ENCODE measurements at regions not wholly inside any gene's neighbourhood (a gene's known extent, or its start where the extent isn't known, plus 50 kb on each side); places are given as distances from the start of the nearest gene placed in this dataset.
"Not testable (repeated sequence)": the region's sequence is repeated elsewhere in the genome, so short reads cannot be mapped to it uniquely, and the experiment has no call there.

GRCh38 chr21:35812679-35813078 lies 247.6 kb downstream of the SETD4 start:
- DNase-seq (ENCODE audit: low read depth) = no peak
- H3K4me3 ChIP-seq (ENCODE audit: low read depth, low read length) = no peak overlapping the region
- no peak for TF ChIP-seq MYC (IDR thresholded peaks at IDR 0.05; ENCODE audit: low read depth, low read length)
- TF ChIP-seq POLR2A (IDR thresholded peaks at IDR 0.05; ENCODE audit: extremely low read depth, insufficient read length) = no peak
- no peak for TF ChIP-seq MAX (IDR thresholded peaks at IDR 0.05; ENCODE audit: low read depth, low read length)
- no peak for TF ChIP-seq CTCF (IDR thresholded peaks at IDR 0.05; ENCODE audit: low read depth, low read length)

- DNase-seq (ENCODE audit: low read depth) = no peak
- no peak overlapping the region for H3K4me3 ChIP-seq (ENCODE audit: low read depth, low read length)
- TF ChIP-seq MYC (IDR thresholded peaks at IDR 0.05; ENCODE audit: low read depth, low read length) = no peak
- no peak for TF ChIP-seq MAX (IDR thresholded peaks at IDR 0.05; ENCODE audit: low read depth, low read length)
- TF ChIP-seq CTCF (IDR thresholded peaks at IDR 0.05; ENCODE audit: low read depth, low read length) = no peak
- no peak for TF ChIP-seq POLR2A (IDR thresholded peaks at IDR 0.05; ENCODE audit: extremely low read depth, insufficient read length)
Measured at GRCh38 chr21:35811191-35811806, 249.0 kb downstream of the SETD4 start.

GRCh38 chr21:35810431-35810970 lies 249.8 kb downstream of the SETD4 start:
- no peak for TF ChIP-seq POLR2A (IDR thresholded peaks at IDR 0.05; ENCODE audit: extremely low read depth, insufficient read length)
- no peak for TF ChIP-seq MYC (IDR thresholded peaks at IDR 0.05; ENCODE audit: low read depth, low read length)
- TF ChIP-seq CTCF (IDR thresholded peaks at IDR 0.05; ENCODE audit: low read depth, low read length) = no peak
- no peak for TF ChIP-seq MAX (IDR thresholded peaks at IDR 0.05; ENCODE audit: low read depth, low read length)
- DNase-seq (ENCODE audit: low read depth) = no peak
- no peak overlapping the region for H3K4me3 ChIP-seq (ENCODE audit: low read depth, low read length)

- H3K4me3 ChIP-seq (ENCODE audit: low read depth, low read length) = no peak overlapping the region
- no peak for DNase-seq (ENCODE audit: low read depth)
- no peak for TF ChIP-seq MYC (IDR thresholded peaks at IDR 0.05; ENCODE audit: low read depth, low read length)
- TF ChIP-seq MAX (IDR thresholded peaks at IDR 0.05; ENCODE audit: low read depth, low read length) = no peak
- TF ChIP-seq CTCF (IDR thresholded peaks at IDR 0.05; ENCODE audit: low read depth, low read length) = no peak
- no peak for TF ChIP-seq POLR2A (IDR thresholded peaks at IDR 0.05; ENCODE audit: extremely low read depth, insufficient read length)
Measured at GRCh38 chr21:35801391-35801790, 258.9 kb downstream of the SETD4 start.

- DNase-seq (ENCODE audit: low read depth); H3K4me3 ChIP-seq (ENCODE audit: low read depth, low read length): not testable (repeated sequence)
Measured at GRCh38 chr21:35800796-35801385, 259.4 kb downstream of the SETD4 start.

GRCh38 chr21:35796844-35797243 lies 263.5 kb downstream of the SETD4 start:
- DNase-seq (ENCODE audit: low read depth) = no peak
- H3K4me3 ChIP-seq (ENCODE audit: low read depth, low read length) = no peak overlapping the region
- TF ChIP-seq CTCF (IDR thresholded peaks at IDR 0.05; ENCODE audit: low read depth, low read length) = no peak
- TF ChIP-seq POLR2A (IDR thresholded peaks at IDR 0.05; ENCODE audit: extremely low read depth, insufficient read length) = no peak
- no peak for TF ChIP-seq MAX (IDR thresholded peaks at IDR 0.05; ENCODE audit: low read depth, low read length)
- TF ChIP-seq MYC (IDR thresholded peaks at IDR 0.05; ENCODE audit: low read depth, low read length) = no peak

GRCh38 chr21:35794527-35794926 lies 265.8 kb downstream of the SETD4 start:
- DNase-seq (ENCODE audit: low read depth); H3K4me3 ChIP-seq (ENCODE audit: low read depth, low read length): not testable (repeated sequence)
